ENCODE measurements at regions not wholly inside any gene's neighbourhood (a gene's known extent, or its start where the extent isn't known, plus 50 kb on each side); places are given as distances from the start of the nearest gene placed in this dataset.

- Mint-ChIP-seq H3K27me3 (peaks cover 69% of the 10 kb centered on the region), H3K4me3 (no peak overlapping the region)
These were observed 80.3 kb downstream of the NENF start for GRCh38 chr1:212512816-212513559.

More at GRCh38 chr1:212512816-212513559, 80.3 kb downstream of the NENF start:
- Histone ChIP-seq H3K36me3 (replicated peaks in 1 of 2; ENCODE audit: control extremely low read depth in 1 of 2, control insufficient read depth in 1 of 2, extremely low read depth in 1 of 2, insufficient read depth in 2 of 2, low read length in 1 of 2) (no peaks in the 10 kb centered on the region), H4K20me1 (ENCODE audit: control insufficient read depth, insufficient read depth, low read length, poor library complexity, severe bottlenecking) (no peaks in the 10 kb centered on the region), H3K79me2 (ENCODE audit: control insufficient read depth, insufficient read depth, low read length) (no peaks in the 10 kb centered on the region), H3K4me1 (ENCODE audit: control insufficient read depth in 2 of 2, insufficient read depth in 2 of 2, low read length in 2 of 2) (peaks cover 7% of the 10 kb centered on the region in 2 donors), H3K27me3 (replicated peaks in 1 of 4; ENCODE audit: control extremely low read depth in 1 of 4, control insufficient read depth in 3 of 4, insufficient read depth in 4 of 4, low read length in 3 of 4) (peaks cover 0 to 39% (median 21%) of the 10 kb centered on the region in 4 experiments), H3K9me3 (ENCODE audit: control extremely low read depth in 1 of 3, control insufficient read depth in 2 of 3, insufficient read depth in 1 of 3, low read length in 2 of 3) (peaks cover 0 to 10% (median 0%) of the 10 kb centered on the region in 3 donors), H3K27ac (ENCODE audit: low read length in 2 of 2) (no peak overlapping the region), H3K4me3 (ENCODE audit: control extremely low read depth in 1 of 5, extremely low read depth in 1 of 5, insufficient read depth in 1 of 5, low read depth in 2 of 5, low read length in 4 of 5) (no peak overlapping the region), H3K4me2 (replicated peaks; ENCODE audit: low read depth, low read length, poor library complexity, severe bottlenecking) (no peak overlapping the region), H3K9ac (ENCODE audit: low read length) (no peak overlapping the region), H2AFZ (ENCODE audit: insufficient read depth, low read depth, low read length, poor library complexity, severe bottlenecking) (no peak overlapping the region)
- DNase-seq, result no peak
- POLR2A ChIA-PET, result no interaction called here
- 60% methylated on average over 2 of the region's 5 CpGs for WGBS (ENCODE audit: insufficient coverage)
- ATAC-seq (ENCODE audit: low read depth), result no peak
- intact Hi-C loops (cut with micrococcal nuclease), result no loop called here
- peaks cover 7% of the 10 kb centered on the region for H3K4me1 Mint-ChIP-seq
- H3K9me3 Mint-ChIP-seq (ENCODE audit: insufficient read depth), result no peaks in the 10 kb centered on the region
- CTCF ChIA-PET, result interaction anchor here (0.9 kb wide), 1 partner anchor 152 kb away, joined by 4 read pairs; no protein-coding TSS in a partner anchor
- H3K27ac Mint-ChIP-seq, result no peak overlapping the region
- no peak for TF ChIP-seq EZH2 (IDR thresholded peaks at IDR 0.05; ENCODE audit: borderline replicate concordance, insufficient read depth, low read depth, low read length, poor library complexity, severe bottlenecking)
- TF ChIP-seq CTCF (IDR thresholded peaks at IDR 0.05), result no peak
